Keratinocyte (primary cell): ENCODE measurements at regions not wholly inside any gene's neighbourhood (a gene's known extent, or its start where the extent isn't known, plus 50 kb on each side); places are given as distances from the start of the nearest gene placed in this dataset.

Experiments
- DNase-seq: peaks from one replicate; pipeline ENCODE4 v3.0.0-alpha.2; 2011; ENCODE audit warnings: low read depth, missing footprints, low spot score
- FAIRE-seq: peaks from 2 replicates; lab custom pipeline; 2011; peaks lifted over from hg19 to GRCh38; lab: Jason Lieb, UNC
- H2AFZ ChIP-seq: 2 replicates; pipeline ENCODE4 v1.6.0; 2012; ENCODE audit warnings: low read length, control low read depth, inconsistent platforms; ENCODE audit not compliant: control insufficient read depth
- H3K27ac ChIP-seq: 2 replicates; pipeline ENCODE4 v1.5.1; 2011; ENCODE audit warnings: low read length; ENCODE audit not compliant: control insufficient read depth, insufficient read depth
- H3K27me3 ChIP-seq: 3 replicates; pipeline ENCODE4 v1.6.0; 2011; ENCODE audit warnings: low read length; ENCODE audit not compliant: control insufficient read depth, insufficient read depth; ENCODE audit errors: extremely low read depth
- H3K36me3 ChIP-seq, 2 experiments: 2 replicates in 1 of 2; 3 replicates in 1 of 2; pipeline ENCODE4 v1.5.1; 2011; ENCODE audit warnings: low read length in 2 of 2, mild to moderate bottlenecking in 1 of 2; ENCODE audit not compliant: control insufficient read depth in 2 of 2, insufficient read depth in 2 of 2; ENCODE audit errors: extremely low read depth in 1 of 2
- H3K4me1 ChIP-seq: 3 replicates; pipeline ENCODE4 v1.5.1; 2011; ENCODE audit warnings: low read length; ENCODE audit not compliant: control insufficient read depth, insufficient read depth; ENCODE audit errors: extremely low read depth
- H3K4me2 ChIP-seq: 3 replicates; pipeline ENCODE4 v1.6.0; 2011; ENCODE audit warnings: low read depth, low read length; ENCODE audit not compliant: control insufficient read depth, insufficient read depth; ENCODE audit errors: extremely low read depth
- H3K4me3 ChIP-seq, 3 experiments: fragments of 200-600 bp in 1 of 3; sonication (generic) in 1 of 3; 2 replicates in 2 of 3; 3 replicates in 1 of 3; pipeline ENCODE4 v1.5.1; 2011 to 2016; ENCODE audit warnings: low read length in 3 of 3, mild to moderate bottlenecking in 3 of 3, control low read depth in 2 of 3, inconsistent platforms in 1 of 3, low read depth in 1 of 3, mixed read lengths in 1 of 3, mixed run types in 1 of 3, moderate library complexity in 1 of 3; ENCODE audit not compliant: control insufficient read depth in 2 of 3, insufficient read depth in 2 of 3; ENCODE audit errors: extremely low read depth in 1 of 3
- H3K79me2 ChIP-seq: 2 replicates; pipeline ENCODE4 v1.6.0; 2012; ENCODE audit warnings: low read length; ENCODE audit not compliant: control insufficient read depth, insufficient read depth
- H3K9ac ChIP-seq: 3 replicates; pipeline ENCODE4 v1.6.0; 2011; ENCODE audit warnings: low read length; ENCODE audit not compliant: control insufficient read depth, insufficient read depth; ENCODE audit errors: extremely low read depth
- H3K9me1 ChIP-seq: 3 replicates; pipeline ENCODE4 v1.6.0; 2011; ENCODE audit warnings: low read length; ENCODE audit not compliant: control insufficient read depth, insufficient read depth; ENCODE audit errors: extremely low read depth
- H3K9me3 ChIP-seq: 2 replicates; pipeline ENCODE4 v1.5.1; 2012; ENCODE audit warnings: low read depth, low read length; ENCODE audit not compliant: control insufficient read depth
- H4K20me1 ChIP-seq: 3 replicates; pipeline ENCODE4 v1.6.0; 2011; ENCODE audit warnings: low read length; ENCODE audit not compliant: control insufficient read depth, insufficient read depth; ENCODE audit errors: extremely low read depth
- EZH2 ChIP-seq: IDR thresholded peaks from one replicate; pipeline ENCODE4 v1.6.1; 2012; ENCODE audit warnings: inconsistent platforms, mild to moderate bottlenecking, low read length, moderate library complexity
- dilution Hi-C: fragments of 300-500 bp; cut with MboI; formaldehyde crosslinking; loops from one replicate; pipeline ENCODE4 v1.7.0; 2020; ENCODE audit warnings: low sequenced_read_pairs; ENCODE audit not compliant: extremely low pct_ligation_motif_present
- TF ChIP-seq, protein P1 (sequence below), 3 experiments: IDR thresholded peaks in 1 of 3; conservative IDR thresholded peaks in 1 of 3; optimal IDR thresholded peaks in 1 of 3; 2 replicates in 2 of 3; 3 replicates in 1 of 3; pipeline versions ENCODE3 to v1.5.1; 2011; ENCODE audit warnings: low read length in 3 of 3, mild to moderate bottlenecking in 3 of 3, moderate library complexity in 2 of 3, control low read depth in 1 of 3, inconsistent platforms in 1 of 3; ENCODE audit not compliant: insufficient read depth in 2 of 3; ENCODE audit errors: extremely low read depth in 1 of 3

DNA sequence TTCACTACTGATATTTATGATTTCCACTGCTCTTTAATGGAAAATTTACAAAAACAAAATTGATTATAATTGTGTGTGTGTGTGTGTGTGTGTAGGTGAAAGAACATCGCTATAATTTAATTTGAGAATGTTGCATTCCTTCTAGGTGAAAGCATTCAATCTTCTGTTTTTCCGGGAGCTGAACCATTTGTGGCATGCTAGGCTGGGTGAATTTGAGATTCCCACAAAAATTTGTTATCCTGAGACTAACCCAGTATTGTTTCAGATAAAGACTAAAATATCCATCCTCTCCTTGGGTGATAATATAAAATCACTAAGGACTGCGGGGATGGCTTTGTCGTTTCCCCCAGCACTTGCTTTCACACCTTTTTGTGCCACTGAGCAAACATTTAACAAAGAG is 911.2 kb upstream of the PIK3C3 start:
- Histone ChIP-seq H3K79me2 (no peaks in the 10 kb centered on the region), H3K9ac (no peak overlapping the region), H2AFZ (no peak overlapping the region), H3K36me3 (no peaks in the 10 kb centered on the region), H3K9me3 (no peaks in the 10 kb centered on the region), H3K27me3 (no peaks in the 10 kb centered on the region), H4K20me1 (no peaks in the 10 kb centered on the region), H3K27ac (no peak overlapping the region), H3K9me1 (no peaks in the 10 kb centered on the region), H3K4me3 (no peak overlapping the region), H3K4me2 (no peak overlapping the region), H3K4me1 (no peaks in the 10 kb centered on the region)
- no peak for DNase-seq
- no peak for TF ChIP-seq EZH2
- TF ChIP-seq, protein P1, sequence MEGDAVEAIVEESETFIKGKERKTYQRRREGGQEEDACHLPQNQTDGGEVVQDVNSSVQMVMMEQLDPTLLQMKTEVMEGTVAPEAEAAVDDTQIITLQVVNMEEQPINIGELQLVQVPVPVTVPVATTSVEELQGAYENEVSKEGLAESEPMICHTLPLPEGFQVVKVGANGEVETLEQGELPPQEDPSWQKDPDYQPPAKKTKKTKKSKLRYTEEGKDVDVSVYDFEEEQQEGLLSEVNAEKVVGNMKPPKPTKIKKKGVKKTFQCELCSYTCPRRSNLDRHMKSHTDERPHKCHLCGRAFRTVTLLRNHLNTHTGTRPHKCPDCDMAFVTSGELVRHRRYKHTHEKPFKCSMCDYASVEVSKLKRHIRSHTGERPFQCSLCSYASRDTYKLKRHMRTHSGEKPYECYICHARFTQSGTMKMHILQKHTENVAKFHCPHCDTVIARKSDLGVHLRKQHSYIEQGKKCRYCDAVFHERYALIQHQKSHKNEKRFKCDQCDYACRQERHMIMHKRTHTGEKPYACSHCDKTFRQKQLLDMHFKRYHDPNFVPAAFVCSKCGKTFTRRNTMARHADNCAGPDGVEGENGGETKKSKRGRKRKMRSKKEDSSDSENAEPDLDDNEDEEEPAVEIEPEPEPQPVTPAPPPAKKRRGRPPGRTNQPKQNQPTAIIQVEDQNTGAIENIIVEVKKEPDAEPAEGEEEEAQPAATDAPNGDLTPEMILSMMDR (optimal IDR thresholded peaks at IDR 0.05 in 1 of 3, IDR thresholded peaks at IDR 0.05 in 1 of 3, conservative IDR thresholded peaks at IDR 0.05 in 1 of 3; ENCODE audit: extremely low read depth in 1 of 3, insufficient read depth in 2 of 3, low read length in 3 of 3) = no peak
- dilution Hi-C loops = no loop called here
- FAIRE-seq = no peak

DNA sequence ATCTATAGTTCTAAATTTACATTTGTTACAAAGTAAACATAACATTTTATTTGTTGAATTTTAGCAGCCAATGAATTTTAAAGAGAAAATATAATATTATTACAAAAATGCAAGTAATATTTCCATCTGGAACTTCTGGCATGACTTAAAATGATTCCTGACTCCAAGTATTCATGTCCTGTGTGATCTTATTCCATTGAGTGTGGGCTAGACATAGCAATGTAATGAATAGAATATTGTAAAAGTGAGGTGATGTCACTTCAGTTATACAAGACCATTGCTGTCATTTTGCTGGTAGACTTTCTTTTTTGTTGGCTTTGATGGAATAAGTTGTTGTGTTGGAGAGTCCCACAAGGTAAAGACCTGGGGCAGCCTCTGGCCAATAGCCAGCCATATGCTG is 912.2 kb upstream of the PIK3C3 start:
- Histone ChIP-seq H3K36me3 (no peaks in the 10 kb centered on the region), H2AFZ (no peak overlapping the region), H3K4me2 (no peak overlapping the region), H3K9me1 (no peaks in the 10 kb centered on the region), H3K4me3 (no peak overlapping the region), H4K20me1 (no peaks in the 10 kb centered on the region), H3K4me1 (no peaks in the 10 kb centered on the region), H3K9me3 (no peaks in the 10 kb centered on the region), H3K27ac (no peak overlapping the region), H3K9ac (no peak overlapping the region), H3K27me3 (no peaks in the 10 kb centered on the region), H3K79me2 (no peaks in the 10 kb centered on the region)
- TF ChIP-seq, protein P1 (optimal IDR thresholded peaks at IDR 0.05 in 1 of 3, IDR thresholded peaks at IDR 0.05 in 1 of 3, conservative IDR thresholded peaks at IDR 0.05 in 1 of 3; ENCODE audit: extremely low read depth in 1 of 3, insufficient read depth in 2 of 3, low read length in 3 of 3) = no peak
- TF ChIP-seq EZH2 = no peak
- dilution Hi-C loops = no loop called here
- FAIRE-seq (no peak), DNase-seq (no peak)
